ENCODE measurements at regions not wholly inside any gene's neighbourhood (a gene's known extent, or its start where the extent isn't known, plus 50 kb on each side); places are given as distances from the start of the nearest gene placed in this dataset.

DNA sequence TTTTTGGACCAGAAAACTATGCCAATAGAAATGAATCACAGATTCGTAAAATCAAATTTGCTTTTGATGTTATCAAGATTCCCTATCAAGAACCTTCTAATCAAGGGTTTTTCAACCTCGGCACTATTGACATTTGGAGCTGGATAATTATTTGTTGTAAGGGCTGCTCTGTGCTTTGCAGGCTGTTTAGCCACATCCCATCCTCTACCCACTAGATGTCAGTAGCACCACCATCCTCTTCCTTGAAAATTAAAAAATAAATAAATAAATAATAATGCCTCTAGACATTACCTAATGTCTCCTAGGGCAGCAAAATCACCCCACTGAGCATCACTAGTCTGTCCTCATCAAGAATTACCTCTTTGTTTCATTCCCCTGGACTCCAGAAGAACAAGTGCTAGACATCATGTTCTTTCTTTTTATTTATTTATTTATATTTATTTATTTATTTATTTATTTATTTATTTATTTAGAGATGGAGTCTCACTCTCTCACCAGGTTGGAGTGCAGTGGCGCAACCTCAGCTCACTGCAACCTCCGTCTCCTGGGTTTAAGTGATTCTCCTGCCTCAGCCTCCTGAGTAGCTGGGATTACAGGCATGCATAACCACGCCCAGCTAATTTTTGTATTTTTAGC is 744.7 kb downstream of the KCNA4 start:
- ChIA-PET CTCF (no interaction called here), POLR2A (no interaction called here)
- no peak overlapping the region for H3K4me2 ChIP-seq
- no peaks in the 10 kb centered on the region for H3K36me3 ChIP-seq (replicated peaks in 1 of 2; ENCODE audit: control insufficient read depth in 1 of 2, insufficient read depth in 2 of 2, low read length in 1 of 2)
- peaks cover 0 to 7% of the 10 kb centered on the region in 2 experiments; a peak in 1 of 4 replicates for H3K4me1 ChIP-seq (ENCODE audit: control insufficient read depth in 1 of 2, insufficient read depth in 2 of 2, low read depth in 1 of 2, low read length in 1 of 2)
- no peaks in the 10 kb centered on the region for H3K27me3 ChIP-seq (ENCODE audit: insufficient read depth)
- TF ChIP-seq SMC3 (IDR thresholded peaks at IDR 0.05; ENCODE audit: low read depth, low read length) = peak; percentile 42
- TF ChIP-seq NFIC (IDR thresholded peaks at IDR 0.05; ENCODE audit: borderline replicate concordance) = no peak
- no peak for TF ChIP-seq RXRA (IDR thresholded peaks at IDR 0.05; ENCODE audit: borderline replicate concordance, low read depth)
- no peak for TF ChIP-seq GATA2 (CRISPR knock-in tag; IDR thresholded peaks at IDR 0.05)
- no peak for TF ChIP-seq NRF1 (IDR thresholded peaks at IDR 0.05; ENCODE audit: low read depth, low read length)
- no peak for TF ChIP-seq TAF1 (IDR thresholded peaks at IDR 0.05; ENCODE audit: borderline replicate concordance, low read depth, low read length)
- TF ChIP-seq RFX5 (IDR thresholded peaks at IDR 0.05; ENCODE audit: low read length) = no peak
- peak; percentile 41 for TF ChIP-seq RAD21 (IDR thresholded peaks at IDR 0.05; ENCODE audit: low read length)
- TF ChIP-seq, protein P1, sequence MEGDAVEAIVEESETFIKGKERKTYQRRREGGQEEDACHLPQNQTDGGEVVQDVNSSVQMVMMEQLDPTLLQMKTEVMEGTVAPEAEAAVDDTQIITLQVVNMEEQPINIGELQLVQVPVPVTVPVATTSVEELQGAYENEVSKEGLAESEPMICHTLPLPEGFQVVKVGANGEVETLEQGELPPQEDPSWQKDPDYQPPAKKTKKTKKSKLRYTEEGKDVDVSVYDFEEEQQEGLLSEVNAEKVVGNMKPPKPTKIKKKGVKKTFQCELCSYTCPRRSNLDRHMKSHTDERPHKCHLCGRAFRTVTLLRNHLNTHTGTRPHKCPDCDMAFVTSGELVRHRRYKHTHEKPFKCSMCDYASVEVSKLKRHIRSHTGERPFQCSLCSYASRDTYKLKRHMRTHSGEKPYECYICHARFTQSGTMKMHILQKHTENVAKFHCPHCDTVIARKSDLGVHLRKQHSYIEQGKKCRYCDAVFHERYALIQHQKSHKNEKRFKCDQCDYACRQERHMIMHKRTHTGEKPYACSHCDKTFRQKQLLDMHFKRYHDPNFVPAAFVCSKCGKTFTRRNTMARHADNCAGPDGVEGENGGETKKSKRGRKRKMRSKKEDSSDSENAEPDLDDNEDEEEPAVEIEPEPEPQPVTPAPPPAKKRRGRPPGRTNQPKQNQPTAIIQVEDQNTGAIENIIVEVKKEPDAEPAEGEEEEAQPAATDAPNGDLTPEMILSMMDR (IDR thresholded peaks at IDR 0.05) = peak; percentile 61
- TF ChIP-seq, protein P2, sequence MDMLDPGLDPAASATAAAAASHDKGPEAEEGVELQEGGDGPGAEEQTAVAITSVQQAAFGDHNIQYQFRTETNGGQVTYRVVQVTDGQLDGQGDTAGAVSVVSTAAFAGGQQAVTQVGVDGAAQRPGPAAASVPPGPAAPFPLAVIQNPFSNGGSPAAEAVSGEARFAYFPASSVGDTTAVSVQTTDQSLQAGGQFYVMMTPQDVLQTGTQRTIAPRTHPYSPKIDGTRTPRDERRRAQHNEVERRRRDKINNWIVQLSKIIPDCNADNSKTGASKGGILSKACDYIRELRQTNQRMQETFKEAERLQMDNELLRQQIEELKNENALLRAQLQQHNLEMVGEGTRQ (IDR thresholded peaks at IDR 0.05; ENCODE audit: borderline replicate concordance, low read depth, low read length) = no peak
- TF ChIP-seq EZH2phosphoT487 (IDR thresholded peaks at IDR 0.05; ENCODE audit: borderline replicate concordance, low read depth) = no peak
- TF ChIP-seq YY1 (IDR thresholded peaks at IDR 0.05; ENCODE audit: low read depth) = no peak
- TF ChIP-seq FOXM1 (IDR thresholded peaks at IDR 0.05; ENCODE audit: low read depth) = no peak
- TF ChIP-seq MXI1 (IDR thresholded peaks at IDR 0.05; ENCODE audit: low read depth, low read length) = no peak
- TF ChIP-seq GABPA (IDR thresholded peaks at IDR 0.05; ENCODE audit: low read depth) = no peak
- no peak for TF ChIP-seq POLR2AphosphoS5 (IDR thresholded peaks at IDR 0.05; ENCODE audit: low read depth, low read length)
- TF ChIP-seq MEF2A (IDR thresholded peaks at IDR 0.05; ENCODE audit: borderline replicate concordance, low read depth) = no peak
- no peak overlapping the region for H3K4me3 ChIP-seq (ENCODE audit: low read depth in 2 of 2, low read length in 1 of 2)
- peak overlapping the region; percentile 80; the same call in 1 of the 2 replicates for H2AFZ ChIP-seq (ENCODE audit: low read depth)
- H3K9me3 ChIP-seq = no peaks in the 10 kb centered on the region
- no peaks in the 10 kb centered on the region for H3K79me2 ChIP-seq (ENCODE audit: insufficient read depth)
- H4K20me1 ChIP-seq (ENCODE audit: insufficient read depth) = no peaks in the 10 kb centered on the region
- 62% methylated on average over 5 of the region's 5 CpGs for WGBS (ENCODE audit: low lambda C conversion rate)
- H3K9ac ChIP-seq = no peak overlapping the region
- H3F3A ChIP-seq (replicated peaks; ENCODE audit: insufficient read depth) = no peaks in the 10 kb centered on the region
- H3K9me2 ChIP-seq = no peaks in the 10 kb centered on the region
- DNase-seq = no peak
- H3K27ac ChIP-seq (ENCODE audit: low read depth in 2 of 2, low read length in 1 of 2) = no peak overlapping the region
